Uterus (tissue), 3 donors: ENCODE measurements at regions not wholly inside any gene's neighbourhood (a gene's known extent, or its start where the extent isn't known, plus 50 kb on each side); places are given as distances from the start of the nearest gene placed in this dataset.

Source experiments
- DNase-seq, 2 donors: peaks; one replicate each; pipeline ENCODE4 v3.0.0-alpha.2; 2019 to 2020
- H3K27ac ChIP-seq, 2 donors: fragments of 200-600 bp; sonication (generic); 1 replicate in 1 of 2; 2 replicates in 1 of 2; pipeline ENCODE4 v1.5.1; 2016 to 2018
- H3K27me3 ChIP-seq, 2 donors: fragments of 200-600 bp; sonication (generic); one replicate each; pipeline ENCODE4 v1.5.1; 2018 to 2019; ENCODE audit warnings: control low read depth in 1 of 2
- H3K36me3 ChIP-seq, 2 donors: fragments of 200-600 bp; sonication (generic); one replicate each; pipeline ENCODE4 v1.5.1; 2019; ENCODE audit warnings: control low read depth in 1 of 2
- H3K4me1 ChIP-seq, 2 donors: fragments of 200-600 bp; sonication (generic); one replicate each; pipeline ENCODE4 v1.5.1; 2018 to 2019; ENCODE audit warnings: control low read depth in 1 of 2
- H3K4me3 ChIP-seq, 2 donors: fragments of 200-600 bp; sonication (generic); 1 replicate in 1 of 2; 2 replicates in 1 of 2; pipeline ENCODE4 v1.5.1; 2018 to 2019; ENCODE audit warnings: mild to moderate bottlenecking in 1 of 2
- H3K9me3 ChIP-seq, 2 donors: fragments of 200-600 bp; sonication (generic); one replicate each; pipeline ENCODE4 v1.5.1; 2019; ENCODE audit warnings: control low read depth in 1 of 2
- CTCF ChIP-seq, 4 experiments: fragments of 200-600 bp in 2 of 4; fragments of 450-650 bp in 2 of 4; sonication (generic) in 2 of 4; IDR thresholded peaks; one replicate each; pipeline ENCODE4 v1.5.1; 2016 to 2019; ENCODE audit warnings: antibody characterized with exemption in 4 of 4, mild to moderate bottlenecking in 2 of 4, moderate library complexity in 1 of 4
- POLR2A ChIP-seq, 2 donors: fragments of 450-650 bp; IDR thresholded peaks; one replicate each; pipeline ENCODE4 v1.6.1; 2016; ENCODE audit warnings: antibody characterized with exemption in 2 of 2, mild to moderate bottlenecking in 1 of 2, moderate library complexity in 1 of 2
- intact Hi-C: fragments of 100-400 bp; cut with DNase I; formaldehyde crosslinking; loops from one replicate; pipeline ENCODE4 v1.15.1; 2023; ENCODE audit warnings: low total_unique reads
- donor health status: DM: yes; HTN: yes; CAD: no.

GRCh38 chr3:43965656-43966055 is 274.9 kb downstream of the ABHD5 start:
- Histone ChIP-seq H3K27ac (no peak overlapping the region), H3K4me1 (no peaks in the 10 kb centered on the region), H3K9me3 (no peaks in the 10 kb centered on the region), H3K27me3 (no peaks in the 10 kb centered on the region), H3K4me3 (no peak overlapping the region), H3K36me3 (no peaks in the 10 kb centered on the region)
- TF ChIP-seq POLR2A (IDR thresholded peaks at IDR 0.05) (no peak), CTCF (IDR thresholded peaks at IDR 0.05) (no peak)
- DNase-seq, result no peak
- intact Hi-C loops, result no loop called here

GRCh38 chr3:43966126-43966525 is 275.4 kb downstream of the ABHD5 start:
- Histone ChIP-seq H3K36me3 (no peaks in the 10 kb centered on the region), H3K4me3 (no peak overlapping the region), H3K27me3 (no peaks in the 10 kb centered on the region), H3K27ac (no peak overlapping the region), H3K4me1 (no peaks in the 10 kb centered on the region), H3K9me3 (no peaks in the 10 kb centered on the region)
- TF ChIP-seq POLR2A (IDR thresholded peaks at IDR 0.05) (no peak), CTCF (IDR thresholded peaks at IDR 0.05) (no peak)
- no peak for DNase-seq
- intact Hi-C loops, result no loop called here

GRCh38 chr3:43966530-43966929 is 275.2 kb upstream of the TOPAZ1 start:
- no peak for DNase-seq
- Histone ChIP-seq H3K4me1 (no peaks in the 10 kb centered on the region), H3K9me3 (no peaks in the 10 kb centered on the region), H3K27me3 (no peaks in the 10 kb centered on the region), H3K4me3 (no peak overlapping the region), H3K36me3 (no peaks in the 10 kb centered on the region), H3K27ac (no peak overlapping the region)
- TF ChIP-seq CTCF (IDR thresholded peaks at IDR 0.05) (no peak), POLR2A (IDR thresholded peaks at IDR 0.05) (no peak)
- intact Hi-C loops, result no loop called here

DNA sequence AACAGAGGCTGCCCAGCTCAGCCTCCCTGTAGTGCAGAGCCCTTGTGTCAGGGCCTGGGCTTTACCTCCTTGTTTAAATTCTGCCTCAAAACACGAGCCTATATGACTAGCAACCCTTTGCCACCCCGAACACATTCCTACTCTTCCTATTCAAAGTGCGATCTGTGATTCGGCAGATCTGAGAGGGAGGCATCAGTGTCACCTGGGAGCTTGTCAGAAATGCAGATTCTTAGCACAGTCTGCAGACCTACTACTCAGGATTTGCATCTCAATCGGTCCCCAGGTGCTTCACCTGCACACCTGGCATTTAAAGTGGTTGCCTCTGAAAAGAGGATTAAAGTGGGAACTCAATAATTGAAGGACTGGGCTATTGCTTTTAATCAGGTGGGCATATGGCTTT is 273.2 kb upstream of the TOPAZ1 start:
- intact Hi-C loops, result no loop called here
- no peaks in the 10 kb centered on the region for H3K4me1 ChIP-seq
- no peak for DNase-seq
- no peak overlapping the region for H3K27ac ChIP-seq
- no peaks in the 10 kb centered on the region for H3K27me3 ChIP-seq
- no peaks in the 10 kb centered on the region for H3K36me3 ChIP-seq
- TF ChIP-seq POLR2A (IDR thresholded peaks at IDR 0.05), result no peak
- TF ChIP-seq CTCF (IDR thresholded peaks at IDR 0.05), result no peak
- no peaks in the 10 kb centered on the region for H3K9me3 ChIP-seq
- H3K4me3 ChIP-seq, result no peak overlapping the region

DNA sequence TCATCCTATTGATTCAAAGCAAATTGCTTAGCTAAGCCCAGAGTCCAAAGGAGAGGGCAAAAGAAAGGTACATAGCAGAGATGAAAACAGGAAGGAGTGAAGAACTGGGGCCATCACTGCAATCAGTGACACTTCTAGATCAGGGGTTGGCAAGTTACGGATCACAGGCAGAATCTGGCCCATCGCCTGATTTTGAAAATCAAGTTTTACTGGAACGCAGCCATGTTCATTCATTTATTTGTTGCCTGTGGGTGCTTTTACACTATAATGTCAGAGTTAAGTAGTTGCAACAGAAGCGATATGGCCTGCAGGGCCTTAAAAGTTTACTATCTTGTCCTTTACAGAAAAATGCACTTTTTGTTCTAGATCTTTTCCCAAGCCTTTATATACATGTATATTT is 271.7 kb upstream of the TOPAZ1 start:
- intact Hi-C loops, result no loop called here

More for the DNA sequence above, 271.7 kb upstream of the TOPAZ1 start:
- H3K27ac ChIP-seq, result no peak overlapping the region
- H3K27me3 ChIP-seq, result no peaks in the 10 kb centered on the region
- H3K36me3 ChIP-seq, result no peaks in the 10 kb centered on the region
- no peaks in the 10 kb centered on the region for H3K4me1 ChIP-seq
- no peak for TF ChIP-seq POLR2A (IDR thresholded peaks at IDR 0.05)
- TF ChIP-seq CTCF (IDR thresholded peaks at IDR 0.05), result no peak
- H3K9me3 ChIP-seq, result no peaks in the 10 kb centered on the region
- H3K4me3 ChIP-seq, result no peak overlapping the region
- no peak for DNase-seq
